ENCODE measurements at regions not wholly inside any gene's neighbourhood (a gene's known extent, or its start where the extent isn't known, plus 50 kb on each side); places are given as distances from the start of the nearest gene placed in this dataset.

- intact Hi-C loops (cut with DNase I) = no loop called here
- H3K4me3 ChIP-seq = no peak overlapping the region
- H3K36me3 ChIP-seq = no peaks in the 10 kb centered on the region
- ATAC-seq = no peak
- peaks cover 0 to 5% (median 0%) of the 10 kb centered on the region in 12 donors for H3K4me1 ChIP-seq
- no peaks in the 10 kb centered on the region for H3K9me3 ChIP-seq
- H3K27ac ChIP-seq = no peak overlapping the region
- no peak for DNase-seq
- TF ChIP-seq, protein P1, sequence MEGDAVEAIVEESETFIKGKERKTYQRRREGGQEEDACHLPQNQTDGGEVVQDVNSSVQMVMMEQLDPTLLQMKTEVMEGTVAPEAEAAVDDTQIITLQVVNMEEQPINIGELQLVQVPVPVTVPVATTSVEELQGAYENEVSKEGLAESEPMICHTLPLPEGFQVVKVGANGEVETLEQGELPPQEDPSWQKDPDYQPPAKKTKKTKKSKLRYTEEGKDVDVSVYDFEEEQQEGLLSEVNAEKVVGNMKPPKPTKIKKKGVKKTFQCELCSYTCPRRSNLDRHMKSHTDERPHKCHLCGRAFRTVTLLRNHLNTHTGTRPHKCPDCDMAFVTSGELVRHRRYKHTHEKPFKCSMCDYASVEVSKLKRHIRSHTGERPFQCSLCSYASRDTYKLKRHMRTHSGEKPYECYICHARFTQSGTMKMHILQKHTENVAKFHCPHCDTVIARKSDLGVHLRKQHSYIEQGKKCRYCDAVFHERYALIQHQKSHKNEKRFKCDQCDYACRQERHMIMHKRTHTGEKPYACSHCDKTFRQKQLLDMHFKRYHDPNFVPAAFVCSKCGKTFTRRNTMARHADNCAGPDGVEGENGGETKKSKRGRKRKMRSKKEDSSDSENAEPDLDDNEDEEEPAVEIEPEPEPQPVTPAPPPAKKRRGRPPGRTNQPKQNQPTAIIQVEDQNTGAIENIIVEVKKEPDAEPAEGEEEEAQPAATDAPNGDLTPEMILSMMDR (IDR thresholded peaks at IDR 0.05) = no peak
- no peak for TF ChIP-seq POLR2A (IDR thresholded peaks at IDR 0.05)
- 60 to 65% (median 62%) methylated on average over 5 of the region's 5 CpGs for WGBS, 4 donors
- no peaks in the 10 kb centered on the region for H3K27me3 ChIP-seq
Observed at GRCh38 chr12:25328072-25328712, 77.5 kb upstream of the KRAS start.

- no peak for ATAC-seq
- no peaks in the 10 kb centered on the region for H3K27me3 ChIP-seq
- H3K4me3 ChIP-seq = no peak overlapping the region
- H3K27ac ChIP-seq = no peak overlapping the region
- H3K36me3 ChIP-seq = no peaks in the 10 kb centered on the region
- 66 to 70% (median 68%) methylated on average over 4 of the region's 4 CpGs for whole genome bisulfite sequencing, 4 donors
- no peaks in the 10 kb centered on the region for H3K9me3 ChIP-seq
- intact Hi-C loops (cut with DNase I) = no loop called here
- DNase-seq = no peak
- TF ChIP-seq POLR2A (IDR thresholded peaks at IDR 0.05) = no peak
- TF ChIP-seq, protein P1 (IDR thresholded peaks at IDR 0.05) = no peak
- H3K4me1 ChIP-seq = peaks cover 0 to 9% (median 0%) of the 10 kb centered on the region in 12 donors
Observed at GRCh38 chr12:25327321-25327720, 76.6 kb upstream of the KRAS start.

DNA sequence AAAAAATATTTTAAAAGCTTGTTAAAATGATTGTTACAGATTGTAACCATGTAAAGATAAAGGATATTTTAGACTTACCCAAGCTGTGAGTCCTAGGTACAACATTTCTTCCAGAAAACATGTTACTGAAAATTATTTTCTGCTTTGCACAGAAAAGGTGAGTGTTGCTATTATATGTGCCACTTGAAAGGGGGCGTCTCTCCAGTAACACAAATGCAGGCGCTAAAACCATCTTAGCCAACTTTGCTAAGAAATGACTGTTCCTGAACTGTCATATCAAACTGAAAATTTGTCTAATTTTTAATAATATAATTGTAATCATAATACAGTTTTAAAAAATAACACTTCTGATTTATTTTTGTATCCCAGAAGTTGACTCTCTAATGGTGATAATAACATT is 75.6 kb upstream of the KRAS start:
- H3K36me3 ChIP-seq = no peaks in the 10 kb centered on the region
- 86 to 97% (median 93%) methylated on average over 2 of the region's 2 CpGs for WGBS, 4 donors

GRCh38 chr12:25324861-25325260 is 74.1 kb upstream of the KRAS start:
- H3K27ac ChIP-seq = no peak overlapping the region
- ATAC-seq = no peak
- H3K36me3 ChIP-seq = no peaks in the 10 kb centered on the region
- WGBS, 4 donors = 84 to 93% (median 90%) methylated on average over 2 of the region's 2 CpGs
- peaks cover 0 to 9% (median 0%) of the 10 kb centered on the region in 12 donors for H3K4me1 ChIP-seq
- no peak for DNase-seq
- H3K9me3 ChIP-seq = no peaks in the 10 kb centered on the region
- H3K27me3 ChIP-seq = no peaks in the 10 kb centered on the region
- no peak overlapping the region for H3K4me3 ChIP-seq
- intact Hi-C loops (cut with DNase I) = no loop called here
- no peak for TF ChIP-seq POLR2A (IDR thresholded peaks at IDR 0.05)
- TF ChIP-seq, protein P1 (IDR thresholded peaks at IDR 0.05) = no peak

More for the DNA sequence above, 75.6 kb upstream of the KRAS start:
- TF ChIP-seq POLR2A (IDR thresholded peaks at IDR 0.05) = no peak
- TF ChIP-seq, protein P1 (IDR thresholded peaks at IDR 0.05) = no peak
- peaks cover 0 to 9% (median 0%) of the 10 kb centered on the region in 12 donors for H3K4me1 ChIP-seq
- DNase-seq = no peak
- no peaks in the 10 kb centered on the region for H3K27me3 ChIP-seq
- no peak overlapping the region for H3K4me3 ChIP-seq
- no peak overlapping the region for H3K27ac ChIP-seq
- ATAC-seq = no peak
- intact Hi-C loops (cut with DNase I) = no loop called here
- H3K9me3 ChIP-seq = no peaks in the 10 kb centered on the region
